ENCODE measurements at regions not wholly inside any gene's neighbourhood (a gene's known extent, or its start where the extent isn't known, plus 50 kb on each side); places are given as distances from the start of the nearest gene placed in this dataset.

- no peak overlapping the region for H3K9ac ChIP-seq (ENCODE audit: low read length in 3 of 3)
- no peak overlapping the region for H3K4me3 ChIP-seq (ENCODE audit: low read length in 3 of 3)
- TF ChIP-seq, protein P1, sequence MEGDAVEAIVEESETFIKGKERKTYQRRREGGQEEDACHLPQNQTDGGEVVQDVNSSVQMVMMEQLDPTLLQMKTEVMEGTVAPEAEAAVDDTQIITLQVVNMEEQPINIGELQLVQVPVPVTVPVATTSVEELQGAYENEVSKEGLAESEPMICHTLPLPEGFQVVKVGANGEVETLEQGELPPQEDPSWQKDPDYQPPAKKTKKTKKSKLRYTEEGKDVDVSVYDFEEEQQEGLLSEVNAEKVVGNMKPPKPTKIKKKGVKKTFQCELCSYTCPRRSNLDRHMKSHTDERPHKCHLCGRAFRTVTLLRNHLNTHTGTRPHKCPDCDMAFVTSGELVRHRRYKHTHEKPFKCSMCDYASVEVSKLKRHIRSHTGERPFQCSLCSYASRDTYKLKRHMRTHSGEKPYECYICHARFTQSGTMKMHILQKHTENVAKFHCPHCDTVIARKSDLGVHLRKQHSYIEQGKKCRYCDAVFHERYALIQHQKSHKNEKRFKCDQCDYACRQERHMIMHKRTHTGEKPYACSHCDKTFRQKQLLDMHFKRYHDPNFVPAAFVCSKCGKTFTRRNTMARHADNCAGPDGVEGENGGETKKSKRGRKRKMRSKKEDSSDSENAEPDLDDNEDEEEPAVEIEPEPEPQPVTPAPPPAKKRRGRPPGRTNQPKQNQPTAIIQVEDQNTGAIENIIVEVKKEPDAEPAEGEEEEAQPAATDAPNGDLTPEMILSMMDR (IDR thresholded peaks at IDR 0.05; ENCODE audit: borderline replicate concordance, extremely low read depth, insufficient read depth), result no peak
- H3K9me3 ChIP-seq (ENCODE audit: control insufficient read depth in 2 of 3, insufficient read depth in 1 of 3, low read length in 3 of 3), result no peaks in the 10 kb centered on the region
- H3K27ac ChIP-seq (ENCODE audit: low read depth in 2 of 2, low read length in 2 of 2), result no peak overlapping the region
- DNase-seq (no peak), FAIRE-seq (no peak)
- no peaks in the 10 kb centered on the region for H3K27me3 ChIP-seq (ENCODE audit: control insufficient read depth, insufficient read depth, low read length)
- no peaks in the 10 kb centered on the region for H3K4me1 ChIP-seq (ENCODE audit: control insufficient read depth in 2 of 3, insufficient read depth in 2 of 3, low read depth in 1 of 3, low read length in 3 of 3)
- H3K36me3 ChIP-seq (ENCODE audit: control insufficient read depth in 2 of 3, insufficient read depth in 3 of 3, low read length in 3 of 3), result no peaks in the 10 kb centered on the region
- intact Hi-C loops (cut with DNase I), result no loop called here
Measured at GRCh38 chr16:59748531-59748930, 1014.4 kb upstream of the GOT2 start.

DNA sequence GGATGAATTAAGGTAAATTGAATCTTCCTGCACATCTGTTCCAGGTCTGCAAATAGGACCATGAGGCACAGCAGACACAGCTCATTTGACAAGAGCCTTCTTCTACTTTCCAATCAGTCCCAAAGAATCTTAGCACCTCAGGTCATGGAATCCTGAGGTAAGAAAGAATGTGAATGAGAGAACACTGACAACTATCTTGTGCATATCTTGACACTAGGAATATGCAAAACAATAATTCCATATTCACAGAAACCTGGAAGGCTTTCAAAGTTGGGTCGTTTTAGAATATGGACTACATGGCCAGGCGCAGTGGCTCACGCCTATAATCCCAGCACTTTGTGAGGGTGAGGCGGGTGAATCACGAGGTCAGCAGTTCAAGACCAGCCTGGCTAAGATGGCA is 1009.4 kb upstream of the GOT2 start:
- no peak overlapping the region for H3K27ac ChIP-seq (ENCODE audit: low read depth in 2 of 2, low read length in 2 of 2)
- FAIRE-seq, result no peak
- H3K36me3 ChIP-seq (ENCODE audit: control insufficient read depth in 2 of 3, insufficient read depth in 3 of 3, low read length in 3 of 3), result no peaks in the 10 kb centered on the region
- H3K9ac ChIP-seq (ENCODE audit: low read length in 3 of 3), result no peak overlapping the region
- no peaks in the 10 kb centered on the region for H3K4me1 ChIP-seq (ENCODE audit: control insufficient read depth in 2 of 3, insufficient read depth in 2 of 3, low read depth in 1 of 3, low read length in 3 of 3)
- TF ChIP-seq, protein P1 (IDR thresholded peaks at IDR 0.05; ENCODE audit: borderline replicate concordance, extremely low read depth, insufficient read depth), result no peak
- H3K27me3 ChIP-seq (ENCODE audit: control insufficient read depth, insufficient read depth, low read length), result no peaks in the 10 kb centered on the region
- no peaks in the 10 kb centered on the region for H3K9me3 ChIP-seq (ENCODE audit: control insufficient read depth in 2 of 3, insufficient read depth in 1 of 3, low read length in 3 of 3)
- DNase-seq, result no peak
- intact Hi-C loops (cut with DNase I), result no loop called here
- no peak overlapping the region for H3K4me3 ChIP-seq (ENCODE audit: low read length in 3 of 3)

DNA sequence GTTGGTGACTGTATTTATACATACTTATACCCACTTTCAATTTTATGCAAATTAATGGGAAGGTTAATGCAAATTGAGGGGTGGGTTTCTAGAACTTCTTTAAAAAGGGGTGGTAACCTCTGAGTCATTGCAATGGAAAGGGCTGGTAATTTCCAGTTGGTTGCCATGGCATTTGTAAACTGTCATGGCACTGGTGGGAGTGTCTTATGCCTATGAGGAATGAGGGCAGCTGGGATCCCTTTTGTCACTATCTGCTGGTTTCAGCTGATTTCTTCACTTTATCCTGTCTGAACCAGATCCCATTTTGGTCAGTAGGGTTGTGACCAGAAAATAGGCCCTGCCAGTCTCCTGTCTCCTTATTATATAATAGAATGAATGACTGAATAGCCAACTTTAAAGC is 1006.7 kb upstream of the GOT2 start:
- intact Hi-C loops (cut with DNase I), result no loop called here
- H3K4me1 ChIP-seq (ENCODE audit: control insufficient read depth in 2 of 3, insufficient read depth in 2 of 3, low read depth in 1 of 3, low read length in 3 of 3), result no peaks in the 10 kb centered on the region
- no peaks in the 10 kb centered on the region for H3K36me3 ChIP-seq (ENCODE audit: control insufficient read depth in 2 of 3, insufficient read depth in 3 of 3, low read length in 3 of 3)
- FAIRE-seq (no peak), DNase-seq (no peak)
- no peak overlapping the region for H3K9ac ChIP-seq (ENCODE audit: low read length in 3 of 3)
- no peak overlapping the region for H3K27ac ChIP-seq (ENCODE audit: low read depth in 2 of 2, low read length in 2 of 2)
- H3K9me3 ChIP-seq (ENCODE audit: control insufficient read depth in 2 of 3, insufficient read depth in 1 of 3, low read length in 3 of 3), result no peaks in the 10 kb centered on the region
- no peaks in the 10 kb centered on the region for H3K27me3 ChIP-seq (ENCODE audit: control insufficient read depth, insufficient read depth, low read length)
- no peak overlapping the region for H3K4me3 ChIP-seq (ENCODE audit: low read length in 3 of 3)
- TF ChIP-seq, protein P1 (IDR thresholded peaks at IDR 0.05; ENCODE audit: borderline replicate concordance, extremely low read depth, insufficient read depth), result no peak

DNA sequence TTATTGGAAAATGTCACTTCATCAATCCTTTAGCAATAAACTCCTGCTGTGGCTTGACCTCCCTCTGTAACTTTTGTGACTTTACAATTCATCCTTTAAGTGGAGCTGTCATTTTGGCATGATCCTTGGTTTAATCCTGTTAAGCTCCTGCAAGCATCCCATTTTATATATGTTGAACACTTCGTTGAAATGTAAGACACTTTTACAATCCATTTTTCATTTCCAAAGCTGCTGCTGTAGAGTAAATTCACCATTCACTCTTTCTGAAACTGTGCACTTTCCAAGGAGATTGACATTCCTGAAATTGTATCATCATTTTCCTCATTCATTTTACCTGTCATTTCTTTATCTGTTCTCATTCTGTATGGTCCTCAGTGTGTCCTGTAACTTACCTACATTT is 1003.2 kb upstream of the GOT2 start:
- intact Hi-C loops (cut with DNase I), result no loop called here

More for the DNA sequence above, 1003.2 kb upstream of the GOT2 start:
- Histone ChIP-seq H3K36me3 (ENCODE audit: control insufficient read depth in 2 of 3, insufficient read depth in 3 of 3, low read length in 3 of 3) (no peaks in the 10 kb centered on the region), H3K9ac (ENCODE audit: low read length in 3 of 3) (no peak overlapping the region), H3K27me3 (ENCODE audit: control insufficient read depth, insufficient read depth, low read length) (no peaks in the 10 kb centered on the region), H3K27ac (ENCODE audit: low read depth in 2 of 2, low read length in 2 of 2) (no peak overlapping the region), H3K4me1 (ENCODE audit: control insufficient read depth in 2 of 3, insufficient read depth in 2 of 3, low read depth in 1 of 3, low read length in 3 of 3) (no peaks in the 10 kb centered on the region), H3K9me3 (ENCODE audit: control insufficient read depth in 2 of 3, insufficient read depth in 1 of 3, low read length in 3 of 3) (no peaks in the 10 kb centered on the region), H3K4me3 (ENCODE audit: low read length in 3 of 3) (no peak overlapping the region)
- DNase-seq (no peak), FAIRE-seq (no peak)
- TF ChIP-seq, protein P1 (IDR thresholded peaks at IDR 0.05; ENCODE audit: borderline replicate concordance, extremely low read depth, insufficient read depth), result no peak

Data from kidney (tissue), 13 donors.